ENCODE measurements at regions not wholly inside any gene's neighbourhood (a gene's known extent, or its start where the extent isn't known, plus 50 kb on each side); places are given as distances from the start of the nearest gene placed in this dataset.

DNA sequence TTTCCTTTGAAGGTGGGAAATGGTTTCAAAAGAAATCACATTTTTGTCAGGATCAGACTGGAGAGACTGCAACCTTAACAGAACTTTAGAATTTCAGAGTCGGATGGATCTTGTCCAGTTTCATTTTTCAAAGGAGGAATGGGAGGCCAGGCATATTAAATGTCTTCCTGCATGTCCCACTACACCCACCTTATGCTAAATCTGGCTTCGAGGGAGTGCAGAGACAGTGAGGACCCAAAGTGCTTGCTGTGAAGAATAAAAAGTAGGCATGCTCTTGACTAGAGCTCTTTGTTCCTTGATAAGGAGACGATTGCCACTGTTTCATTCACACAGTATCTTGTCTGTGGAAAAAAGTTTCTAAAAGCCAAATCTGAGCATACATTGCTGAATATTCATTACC, 197.6 kb downstream of the SLC4A3 start:
- TF ChIP-seq, protein P1, sequence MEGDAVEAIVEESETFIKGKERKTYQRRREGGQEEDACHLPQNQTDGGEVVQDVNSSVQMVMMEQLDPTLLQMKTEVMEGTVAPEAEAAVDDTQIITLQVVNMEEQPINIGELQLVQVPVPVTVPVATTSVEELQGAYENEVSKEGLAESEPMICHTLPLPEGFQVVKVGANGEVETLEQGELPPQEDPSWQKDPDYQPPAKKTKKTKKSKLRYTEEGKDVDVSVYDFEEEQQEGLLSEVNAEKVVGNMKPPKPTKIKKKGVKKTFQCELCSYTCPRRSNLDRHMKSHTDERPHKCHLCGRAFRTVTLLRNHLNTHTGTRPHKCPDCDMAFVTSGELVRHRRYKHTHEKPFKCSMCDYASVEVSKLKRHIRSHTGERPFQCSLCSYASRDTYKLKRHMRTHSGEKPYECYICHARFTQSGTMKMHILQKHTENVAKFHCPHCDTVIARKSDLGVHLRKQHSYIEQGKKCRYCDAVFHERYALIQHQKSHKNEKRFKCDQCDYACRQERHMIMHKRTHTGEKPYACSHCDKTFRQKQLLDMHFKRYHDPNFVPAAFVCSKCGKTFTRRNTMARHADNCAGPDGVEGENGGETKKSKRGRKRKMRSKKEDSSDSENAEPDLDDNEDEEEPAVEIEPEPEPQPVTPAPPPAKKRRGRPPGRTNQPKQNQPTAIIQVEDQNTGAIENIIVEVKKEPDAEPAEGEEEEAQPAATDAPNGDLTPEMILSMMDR (conservative IDR thresholded peaks at IDR 0.05; ENCODE audit: low read length): no peak
- no peak for TF ChIP-seq EZH2phosphoT487 (IDR thresholded peaks at IDR 0.05; ENCODE audit: borderline replicate concordance)

All from Loucy (cell line).